ENCODE measurements at regions not wholly inside any gene's neighbourhood (a gene's known extent, or its start where the extent isn't known, plus 50 kb on each side); places are given as distances from the start of the nearest gene placed in this dataset.

DNA sequence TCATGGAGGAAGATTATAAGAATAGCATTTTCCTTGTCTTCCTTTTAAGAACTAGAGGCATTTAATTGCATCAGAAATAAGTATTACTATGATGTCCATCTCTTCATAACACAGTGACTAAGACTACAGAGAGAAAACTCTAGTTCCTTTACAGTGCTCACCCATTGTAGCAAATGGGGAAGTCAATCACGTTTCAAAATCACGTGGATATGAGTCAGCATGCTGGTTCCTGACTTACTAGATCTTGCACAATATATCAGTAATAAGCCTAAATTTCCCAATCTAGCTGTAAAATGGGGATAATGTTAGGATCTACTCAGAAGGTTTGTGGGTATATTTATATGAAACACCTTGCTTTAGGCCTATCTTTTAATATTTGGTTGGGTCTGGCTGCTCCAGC, 254.8 kb upstream of the EOMES start:
- TF ChIP-seq, protein P1, sequence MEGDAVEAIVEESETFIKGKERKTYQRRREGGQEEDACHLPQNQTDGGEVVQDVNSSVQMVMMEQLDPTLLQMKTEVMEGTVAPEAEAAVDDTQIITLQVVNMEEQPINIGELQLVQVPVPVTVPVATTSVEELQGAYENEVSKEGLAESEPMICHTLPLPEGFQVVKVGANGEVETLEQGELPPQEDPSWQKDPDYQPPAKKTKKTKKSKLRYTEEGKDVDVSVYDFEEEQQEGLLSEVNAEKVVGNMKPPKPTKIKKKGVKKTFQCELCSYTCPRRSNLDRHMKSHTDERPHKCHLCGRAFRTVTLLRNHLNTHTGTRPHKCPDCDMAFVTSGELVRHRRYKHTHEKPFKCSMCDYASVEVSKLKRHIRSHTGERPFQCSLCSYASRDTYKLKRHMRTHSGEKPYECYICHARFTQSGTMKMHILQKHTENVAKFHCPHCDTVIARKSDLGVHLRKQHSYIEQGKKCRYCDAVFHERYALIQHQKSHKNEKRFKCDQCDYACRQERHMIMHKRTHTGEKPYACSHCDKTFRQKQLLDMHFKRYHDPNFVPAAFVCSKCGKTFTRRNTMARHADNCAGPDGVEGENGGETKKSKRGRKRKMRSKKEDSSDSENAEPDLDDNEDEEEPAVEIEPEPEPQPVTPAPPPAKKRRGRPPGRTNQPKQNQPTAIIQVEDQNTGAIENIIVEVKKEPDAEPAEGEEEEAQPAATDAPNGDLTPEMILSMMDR (IDR thresholded peaks at IDR 0.05) = no peak
- no peak for TF ChIP-seq POLR2A (IDR thresholded peaks at IDR 0.05)

Measured in adrenal gland (tissue), 5 donors.